ENCODE measurements at regions not wholly inside any gene's neighbourhood (a gene's known extent, or its start where the extent isn't known, plus 50 kb on each side); places are given as distances from the start of the nearest gene placed in this dataset.
A peak's percentile ranks its signal among the peaks of the same experiment; 100 is the strongest.

- no peak overlapping the region for H2AFZ ChIP-seq (ENCODE audit: low read depth, low read length, severe bottlenecking)
- H3K27me3 ChIP-seq (ENCODE audit: low read length), result no peaks in the 10 kb centered on the region
- TF ChIP-seq EZH2phosphoT487 (conservative IDR thresholded peaks at IDR 0.05; ENCODE audit: low read length), result no peak
- TF ChIP-seq CTCF (IDR thresholded peaks at IDR 0.05; ENCODE audit: insufficient read depth, low read length, poor library complexity, severe bottlenecking), result no peak
- H4K20me1 ChIP-seq (ENCODE audit: low read depth, low read length), result no peaks in the 10 kb centered on the region
- H3K79me2 ChIP-seq (ENCODE audit: insufficient read depth, low read length), result no peaks in the 10 kb centered on the region
- no peaks in the 10 kb centered on the region for H3K9me3 ChIP-seq (ENCODE audit: insufficient read depth, low read length)
- H3K9me2 ChIP-seq (replicated peaks; ENCODE audit: insufficient read depth, low read length), result no peaks in the 10 kb centered on the region
- no peak overlapping the region for H3K27ac ChIP-seq (ENCODE audit: low read depth, low read length)
- no peak overlapping the region for H3K4me2 ChIP-seq (ENCODE audit: low read depth, low read length, poor library complexity, severe bottlenecking)
- H3F3A ChIP-seq (ENCODE audit: insufficient read depth), result no peaks in the 10 kb centered on the region
- no peak overlapping the region for H3K4me3 ChIP-seq (ENCODE audit: insufficient read depth, low read length, poor library complexity, severe bottlenecking)
- no peak overlapping the region for H3K9ac ChIP-seq (ENCODE audit: low read length)
- no peaks in the 10 kb centered on the region for H3K36me3 ChIP-seq (ENCODE audit: low read length)
Measured at GRCh38 chr21:28338701-28339305, 653.9 kb downstream of the LTN1 start.

GRCh38 chr21:28337315-28337714 is 655.4 kb downstream of the LTN1 start:
- H3K27ac ChIP-seq (ENCODE audit: low read depth, low read length), result no peak overlapping the region
- no peaks in the 10 kb centered on the region for H3K9me2 ChIP-seq (replicated peaks; ENCODE audit: insufficient read depth, low read length)
- no peak overlapping the region for H3K4me2 ChIP-seq (ENCODE audit: low read depth, low read length, poor library complexity, severe bottlenecking)
- TF ChIP-seq CTCF (IDR thresholded peaks at IDR 0.05; ENCODE audit: insufficient read depth, low read length, poor library complexity, severe bottlenecking) (peak; percentile 14), EZH2phosphoT487 (conservative IDR thresholded peaks at IDR 0.05; ENCODE audit: low read length) (no peak)
- no peaks in the 10 kb centered on the region for H3F3A ChIP-seq (ENCODE audit: insufficient read depth)
- H3K36me3 ChIP-seq (ENCODE audit: low read length), result no peaks in the 10 kb centered on the region
- H3K9me3 ChIP-seq (ENCODE audit: insufficient read depth, low read length), result no peaks in the 10 kb centered on the region
- H2AFZ ChIP-seq (ENCODE audit: low read depth, low read length, severe bottlenecking), result peak overlapping the region; percentile 4
- H3K79me2 ChIP-seq (ENCODE audit: insufficient read depth, low read length), result no peaks in the 10 kb centered on the region
- H3K4me3 ChIP-seq (ENCODE audit: insufficient read depth, low read length, poor library complexity, severe bottlenecking), result no peak overlapping the region
- no peak overlapping the region for H3K9ac ChIP-seq (ENCODE audit: low read length)
- H3K27me3 ChIP-seq (ENCODE audit: low read length), result no peaks in the 10 kb centered on the region
- no peaks in the 10 kb centered on the region for H4K20me1 ChIP-seq (ENCODE audit: low read depth, low read length)

- Histone ChIP-seq H3K9me2 (replicated peaks; ENCODE audit: insufficient read depth, low read length) (no peaks in the 10 kb centered on the region), H2AFZ (ENCODE audit: low read depth, low read length, severe bottlenecking) (peak overlapping the region; percentile 71), H3K9me3 (ENCODE audit: insufficient read depth, low read length) (no peaks in the 10 kb centered on the region), H3K9ac (ENCODE audit: low read length) (no peak overlapping the region), H3F3A (ENCODE audit: insufficient read depth) (no peaks in the 10 kb centered on the region), H3K79me2 (ENCODE audit: insufficient read depth, low read length) (no peaks in the 10 kb centered on the region), H4K20me1 (ENCODE audit: low read depth, low read length) (no peaks in the 10 kb centered on the region), H3K27ac (ENCODE audit: low read depth, low read length) (no peak overlapping the region), H3K27me3 (ENCODE audit: low read length) (no peaks in the 10 kb centered on the region), H3K36me3 (ENCODE audit: low read length) (0 out of 2 replicates have a peak, but pooled peaks cover under 1% of the 10 kb centered on the region), H3K4me3 (ENCODE audit: insufficient read depth, low read length, poor library complexity, severe bottlenecking) (no peak overlapping the region), H3K4me2 (ENCODE audit: low read depth, low read length, poor library complexity, severe bottlenecking) (no peak overlapping the region)
- TF ChIP-seq EZH2phosphoT487 (conservative IDR thresholded peaks at IDR 0.05; ENCODE audit: low read length), result no peak
- TF ChIP-seq CTCF (IDR thresholded peaks at IDR 0.05; ENCODE audit: insufficient read depth, low read length, poor library complexity, severe bottlenecking), result peak; percentile 37
Measured at GRCh38 chr21:28336314-28336713, 656.4 kb downstream of the LTN1 start.
